ENCODE measurements at regions not wholly inside any gene's neighbourhood (a gene's known extent, or its start where the extent isn't known, plus 50 kb on each side); places are given as distances from the start of the nearest gene placed in this dataset.

- Mint-ChIP-seq H3K27me3 (ENCODE audit: low read depth in 3 of 3) (no peaks in the 10 kb centered on the region), H3K36me3 (no peaks in the 10 kb centered on the region), H3K27ac (no peak overlapping the region), H3K4me3 (no peak overlapping the region), H3K4me1 (no peaks in the 10 kb centered on the region), H3K9me3 (peaks cover 0 to 50% (median 3%) of the 10 kb centered on the region in 6 donors)
- DNase-seq: no peak
Observed at GRCh38 chr5:128636361-128636760, 98.3 kb upstream of the FBN2 start.

GRCh38 chr5:128637031-128637430 is 99.0 kb upstream of the FBN2 start:
- DNase-seq: no peak
- Mint-ChIP-seq H3K4me3 (no peak overlapping the region), H3K4me1 (no peaks in the 10 kb centered on the region), H3K9me3 (peaks cover 0 to 48% (median 4%) of the 10 kb centered on the region in 6 donors), H3K27me3 (ENCODE audit: low read depth in 3 of 3) (no peaks in the 10 kb centered on the region), H3K36me3 (no peaks in the 10 kb centered on the region), H3K27ac (no peak overlapping the region)

- H3K4me1 Mint-ChIP-seq: no peaks in the 10 kb centered on the region
- H3K4me3 Mint-ChIP-seq: no peak overlapping the region
- H3K36me3 Mint-ChIP-seq: no peaks in the 10 kb centered on the region
- H3K27ac Mint-ChIP-seq: no peak overlapping the region
- peaks cover 0 to 23% (median under 1%) of the 10 kb centered on the region in 6 donors for H3K9me3 Mint-ChIP-seq
- peaks cover 0 to 2% (median 0%) of the 10 kb centered on the region in 3 donors for H3K27me3 Mint-ChIP-seq (ENCODE audit: low read depth in 3 of 3)
- no peak for DNase-seq
Observed at GRCh38 chr5:128641861-128642260, 103.8 kb upstream of the FBN2 start.

GRCh38 chr5:128644863-128645262 is 106.8 kb upstream of the FBN2 start:
- Mint-ChIP-seq H3K4me1 (no peaks in the 10 kb centered on the region), H3K27me3 (ENCODE audit: low read depth in 3 of 3) (peaks cover 0 to 2% (median 0%) of the 10 kb centered on the region in 3 donors), H3K36me3 (no peaks in the 10 kb centered on the region), H3K9me3 (peaks cover 0 to 10% (median under 1%) of the 10 kb centered on the region in 6 donors), H3K27ac (no peak overlapping the region), H3K4me3 (no peak overlapping the region)
- no peak for DNase-seq

GRCh38 chr5:128645581-128645980 is 107.5 kb upstream of the FBN2 start:
- Mint-ChIP-seq H3K9me3 (peaks cover 0 to 5% (median 2%) of the 10 kb centered on the region in 6 donors), H3K27me3 (ENCODE audit: low read depth in 3 of 3) (peaks cover 0 to 2% (median 0%) of the 10 kb centered on the region in 3 donors), H3K4me1 (no peaks in the 10 kb centered on the region), H3K36me3 (no peaks in the 10 kb centered on the region), H3K4me3 (no peak overlapping the region), H3K27ac (no peak overlapping the region)
- no peak for DNase-seq

GRCh38 chr5:128646176-128646575 is 108.1 kb upstream of the FBN2 start:
- Mint-ChIP-seq H3K36me3 (no peaks in the 10 kb centered on the region), H3K9me3 (peaks cover 0 to 4% (median 0%) of the 10 kb centered on the region in 6 donors), H3K27ac (no peak overlapping the region), H3K4me3 (no peak overlapping the region), H3K4me1 (no peaks in the 10 kb centered on the region), H3K27me3 (ENCODE audit: low read depth in 3 of 3) (peaks cover 0 to 2% (median 0%) of the 10 kb centered on the region in 3 donors)
- DNase-seq: no peak

- H3K4me3 Mint-ChIP-seq: no peak overlapping the region
- H3K27me3 Mint-ChIP-seq (ENCODE audit: low read depth in 3 of 3): no peaks in the 10 kb centered on the region
- H3K36me3 Mint-ChIP-seq: no peaks in the 10 kb centered on the region
- peaks cover 0 to 18% (median 4%) of the 10 kb centered on the region in 6 donors for H3K9me3 Mint-ChIP-seq
- H3K27ac Mint-ChIP-seq: no peak overlapping the region
- no peak for DNase-seq
- no peaks in the 10 kb centered on the region for H3K4me1 Mint-ChIP-seq
Observed at GRCh38 chr5:128649192-128649591, 111.1 kb upstream of the FBN2 start.

- no peak overlapping the region for H3K4me3 Mint-ChIP-seq
- no peaks in the 10 kb centered on the region for H3K36me3 Mint-ChIP-seq
- no peaks in the 10 kb centered on the region for H3K27me3 Mint-ChIP-seq (ENCODE audit: low read depth in 3 of 3)
- peaks cover 1 to 13% (median 4%) of the 10 kb centered on the region in 6 donors for H3K9me3 Mint-ChIP-seq
- DNase-seq: no peak
- no peaks in the 10 kb centered on the region for H3K4me1 Mint-ChIP-seq
- no peak overlapping the region for H3K27ac Mint-ChIP-seq
Observed at GRCh38 chr5:128662997-128663396, 125.0 kb upstream of the FBN2 start.

- peaks cover 0 to 2% (median 0%) of the 10 kb centered on the region in 3 donors for H3K27me3 Mint-ChIP-seq (ENCODE audit: low read depth in 3 of 3)
- no peak for DNase-seq
- no peaks in the 10 kb centered on the region for H3K4me1 Mint-ChIP-seq
- no peak overlapping the region for H3K27ac Mint-ChIP-seq
- no peak overlapping the region for H3K4me3 Mint-ChIP-seq
- H3K36me3 Mint-ChIP-seq: no peaks in the 10 kb centered on the region
- H3K9me3 Mint-ChIP-seq: peaks cover 4 to 20% (median 7%) of the 10 kb centered on the region in 6 donors
Observed at GRCh38 chr5:128665747-128666355, 127.8 kb upstream of the FBN2 start.

GRCh38 chr5:128667152-128667551 is 129.1 kb upstream of the FBN2 start:
- H3K36me3 Mint-ChIP-seq: no peaks in the 10 kb centered on the region
- H3K4me3 Mint-ChIP-seq: no peak overlapping the region
- no peak for DNase-seq
- H3K4me1 Mint-ChIP-seq: no peaks in the 10 kb centered on the region
- H3K9me3 Mint-ChIP-seq: peaks cover 3 to 23% (median 7%) of the 10 kb centered on the region in 6 donors
- H3K27me3 Mint-ChIP-seq (ENCODE audit: low read depth in 3 of 3): peaks cover 0 to 2% (median 0%) of the 10 kb centered on the region in 3 donors
- H3K27ac Mint-ChIP-seq: no peak overlapping the region

- Mint-ChIP-seq H3K9me3 (peaks cover 3 to 23% (median 7%) of the 10 kb centered on the region in 6 donors), H3K4me3 (no peak overlapping the region), H3K27me3 (ENCODE audit: low read depth in 3 of 3) (peaks cover 0 to 2% (median 0%) of the 10 kb centered on the region in 3 donors), H3K27ac (no peak overlapping the region), H3K36me3 (no peaks in the 10 kb centered on the region), H3K4me1 (no peaks in the 10 kb centered on the region)
- no peak for DNase-seq
Observed at GRCh38 chr5:128667751-128668150, 129.7 kb upstream of the FBN2 start.

GRCh38 chr5:128668921-128669320 is 130.9 kb upstream of the FBN2 start:
- no peaks in the 10 kb centered on the region for H3K4me1 Mint-ChIP-seq
- H3K27ac Mint-ChIP-seq: no peak overlapping the region
- no peak overlapping the region for H3K4me3 Mint-ChIP-seq
- H3K36me3 Mint-ChIP-seq: no peaks in the 10 kb centered on the region
- H3K9me3 Mint-ChIP-seq: peaks cover 3 to 23% (median 7%) of the 10 kb centered on the region in 6 donors
- no peak for DNase-seq
- peaks cover 0 to 2% (median 0%) of the 10 kb centered on the region in 3 donors for H3K27me3 Mint-ChIP-seq (ENCODE audit: low read depth in 3 of 3)

- peaks cover 3 to 22% (median 8%) of the 10 kb centered on the region in 6 donors for H3K9me3 Mint-ChIP-seq
- no peaks in the 10 kb centered on the region for H3K4me1 Mint-ChIP-seq
- H3K27me3 Mint-ChIP-seq (ENCODE audit: low read depth in 3 of 3): peaks cover 0 to 2% (median 0%) of the 10 kb centered on the region in 3 donors
- no peak overlapping the region for H3K4me3 Mint-ChIP-seq
- H3K36me3 Mint-ChIP-seq: no peaks in the 10 kb centered on the region
- DNase-seq: no peak
- H3K27ac Mint-ChIP-seq: no peak overlapping the region
Observed at GRCh38 chr5:128669803-128670202, 131.8 kb upstream of the FBN2 start.

GRCh38 chr5:128671943-128672342 is 133.9 kb upstream of the FBN2 start:
- peaks cover 3 to 16% (median 9%) of the 10 kb centered on the region in 6 donors for H3K9me3 Mint-ChIP-seq
- DNase-seq: no peak
- no peaks in the 10 kb centered on the region for H3K4me1 Mint-ChIP-seq
- H3K4me3 Mint-ChIP-seq: no peak overlapping the region
- H3K36me3 Mint-ChIP-seq: no peaks in the 10 kb centered on the region
- peaks cover 0 to 2% (median 0%) of the 10 kb centered on the region in 3 donors for H3K27me3 Mint-ChIP-seq (ENCODE audit: low read depth in 3 of 3)
- H3K27ac Mint-ChIP-seq: no peak overlapping the region

GRCh38 chr5:128673000-128673399 is 135.0 kb upstream of the FBN2 start:
- no peak for DNase-seq
- Mint-ChIP-seq H3K9me3 (peaks cover under 1 to 19% (median 7%) of the 10 kb centered on the region in 6 donors), H3K27ac (no peak overlapping the region), H3K4me1 (no peaks in the 10 kb centered on the region), H3K36me3 (no peaks in the 10 kb centered on the region), H3K27me3 (ENCODE audit: low read depth in 3 of 3) (peaks cover 0 to 2% (median 0%) of the 10 kb centered on the region in 3 donors), H3K4me3 (no peak overlapping the region)
